ENCODE measurements at regions not wholly inside any gene's neighbourhood (a gene's known extent, or its start where the extent isn't known, plus 50 kb on each side); places are given as distances from the start of the nearest gene placed in this dataset.

- no peak for DNase-seq
These were observed 169.2 kb upstream of the SOX5 start for GRCh38 chr12:24118668-24119067.

DNA sequence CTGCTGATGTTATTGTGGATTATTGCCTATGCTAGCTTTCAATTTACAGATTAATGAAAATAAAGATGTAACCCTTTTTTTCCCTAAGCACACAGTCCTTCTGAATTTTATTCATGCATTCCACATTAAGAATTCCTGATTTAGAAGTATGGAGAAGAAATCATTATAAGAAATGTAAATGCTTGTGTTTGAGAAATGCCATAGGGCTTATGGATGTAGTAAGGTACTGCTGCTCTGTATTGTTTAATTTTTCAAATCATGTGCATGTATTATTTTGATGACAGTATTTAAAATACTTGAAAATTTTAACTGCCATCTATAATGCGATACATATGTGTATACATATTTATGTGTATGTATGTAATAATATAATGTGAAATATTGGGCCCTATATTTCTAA, 167.1 kb upstream of the SOX5 start:
- no peak for DNase-seq

DNA sequence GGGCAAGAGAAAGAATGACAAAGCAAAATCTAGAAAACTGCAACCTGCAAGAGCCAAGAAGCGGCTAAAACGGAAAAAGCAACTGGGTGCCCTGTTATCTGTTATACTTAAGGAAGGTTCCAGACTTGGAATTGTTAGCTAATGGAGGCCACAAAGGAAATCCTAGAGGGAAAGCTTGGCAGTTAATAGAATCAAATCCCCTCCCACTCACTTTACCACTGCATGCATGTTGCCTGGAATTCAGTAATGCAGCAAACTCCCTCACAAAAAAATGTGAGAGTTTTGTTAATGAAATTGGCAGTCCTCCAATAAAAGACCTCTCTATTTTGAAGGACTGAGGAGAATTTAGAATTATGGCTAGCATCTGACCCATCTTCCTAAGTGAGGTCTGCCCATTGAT, 164.2 kb upstream of the SOX5 start:
- DNase-seq: no peak

DNA sequence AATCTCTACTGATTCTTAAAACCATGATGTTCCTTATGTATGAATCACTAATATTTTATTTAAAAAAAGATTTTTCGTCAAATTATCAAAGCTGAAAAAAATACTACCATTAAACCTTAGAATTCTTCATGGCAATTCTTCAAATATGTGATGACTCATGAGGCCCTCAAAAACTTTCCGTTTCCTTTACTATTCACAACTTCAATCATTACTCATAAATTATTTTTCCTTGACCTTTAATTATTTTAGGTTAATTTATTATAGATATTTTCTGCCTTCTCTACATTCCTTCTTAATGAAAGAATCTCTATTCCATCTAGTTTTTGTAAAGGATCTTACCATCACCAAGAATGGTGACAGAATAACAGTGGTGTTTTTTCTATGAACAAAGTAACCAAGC, 162.1 kb upstream of the SOX5 start:
- DNase-seq: no peak

GRCh38 chr12:24111086-24111485, 161.6 kb upstream of the SOX5 start:
- DNase-seq: no peak

DNA sequence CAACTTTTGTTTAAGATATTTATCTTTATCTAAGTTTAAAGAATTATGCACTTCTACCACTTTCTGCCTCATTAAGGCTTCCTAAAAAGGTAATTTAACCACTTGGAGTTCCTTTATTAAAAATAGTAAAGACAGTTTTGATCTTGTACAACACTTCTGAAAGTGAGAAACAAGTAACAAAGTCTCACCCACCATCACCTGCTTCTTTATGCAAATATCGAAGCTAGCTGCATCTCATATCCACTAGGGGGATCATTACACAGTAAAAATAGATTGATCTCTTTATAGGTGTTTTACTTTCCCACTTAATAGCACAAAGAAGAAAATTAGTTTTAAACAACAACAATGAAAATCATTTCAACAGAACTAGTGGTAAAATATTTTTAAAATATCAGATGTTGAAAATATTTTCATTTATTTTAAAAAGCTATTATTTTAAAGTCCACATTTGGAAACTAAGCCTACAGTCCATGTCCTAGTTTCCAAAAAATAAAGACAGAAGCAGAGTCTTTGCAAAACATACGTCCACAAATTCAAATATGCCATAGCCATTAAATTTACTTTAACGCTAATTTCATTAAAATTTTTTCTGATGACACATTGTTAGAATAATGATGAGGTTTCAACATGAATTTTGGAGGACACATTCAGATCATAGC, 160.0 kb upstream of the SOX5 start:
- peak; percentile 47 for DNase-seq

DNA sequence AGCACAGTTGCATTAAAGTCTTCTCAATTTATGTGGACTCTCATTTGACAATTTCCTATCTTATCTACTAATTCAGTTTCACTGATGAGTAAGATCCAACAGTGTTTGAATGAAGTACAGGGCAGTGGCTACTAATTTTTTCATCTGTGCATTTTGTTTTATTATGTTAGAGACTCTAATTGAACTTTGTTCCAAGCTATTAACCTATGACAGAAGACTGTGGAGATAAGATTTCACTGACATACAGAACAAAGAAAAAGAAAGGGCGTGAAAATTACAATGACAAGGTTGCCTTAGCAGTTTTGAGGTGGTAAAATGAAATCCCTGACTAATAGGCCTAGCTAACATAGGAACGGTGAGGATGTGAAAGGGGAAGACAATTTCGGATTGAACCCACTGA, 153.2 kb upstream of the SOX5 start:
- DNase-seq: no peak

DNA sequence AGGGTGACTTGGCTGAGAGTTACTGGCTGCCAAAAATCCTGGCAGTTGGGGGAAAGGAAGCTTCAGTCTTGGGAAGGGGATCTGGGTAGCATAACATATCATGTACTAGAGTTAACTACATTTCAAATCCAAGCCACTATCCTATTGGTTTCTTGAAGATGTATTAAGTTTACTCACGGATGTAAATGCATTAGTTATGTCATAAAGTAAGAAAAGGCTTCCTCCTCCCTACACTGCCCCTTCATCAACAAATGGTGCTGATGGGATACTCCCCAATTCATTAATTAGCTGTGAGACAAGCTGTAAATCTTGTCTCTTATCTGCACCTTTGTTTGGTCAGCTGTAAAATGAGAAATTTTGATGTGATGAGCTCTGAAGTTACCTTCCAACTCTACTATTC, 150.1 kb upstream of the SOX5 start:
- DNase-seq: no peak

DNA sequence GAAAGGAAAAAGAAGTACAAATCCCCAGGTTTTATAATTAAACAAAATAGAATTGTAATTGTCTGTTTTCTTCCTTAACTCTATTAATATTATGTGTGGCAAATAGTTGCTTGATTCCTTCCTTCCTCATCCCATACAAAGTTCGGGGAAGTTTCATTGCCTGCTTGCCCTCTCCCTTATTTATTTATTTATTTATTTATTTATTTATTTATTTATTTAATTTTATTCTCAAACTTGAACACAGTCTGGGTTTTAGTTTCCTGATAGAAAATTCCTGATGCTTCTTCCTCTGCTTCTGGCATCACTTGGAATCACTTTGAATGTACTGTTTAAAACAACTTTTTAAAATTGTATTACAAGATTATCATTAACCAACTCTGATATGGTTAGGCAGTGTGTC, 145.8 kb upstream of the SOX5 start:
- no peak for DNase-seq

DNA sequence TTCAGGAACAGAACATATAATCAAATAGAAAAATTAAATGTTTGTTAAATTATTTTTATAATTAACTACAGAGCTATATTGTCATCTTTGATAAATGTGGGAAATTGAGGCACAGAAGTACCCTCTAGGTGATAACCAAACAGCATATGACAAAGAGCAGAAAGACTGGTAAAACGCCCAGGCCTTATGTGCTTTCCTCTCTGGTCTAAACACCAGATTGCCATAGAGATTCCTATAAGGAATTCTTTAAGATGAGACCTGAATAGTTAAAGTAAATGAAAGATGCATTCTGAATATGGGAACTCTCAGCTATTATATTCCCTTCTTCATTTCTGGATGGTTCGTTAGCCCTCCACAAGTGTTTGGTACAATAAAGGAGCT, 140.0 kb upstream of the SOX5 start:
- no peak for DNase-seq

DNA sequence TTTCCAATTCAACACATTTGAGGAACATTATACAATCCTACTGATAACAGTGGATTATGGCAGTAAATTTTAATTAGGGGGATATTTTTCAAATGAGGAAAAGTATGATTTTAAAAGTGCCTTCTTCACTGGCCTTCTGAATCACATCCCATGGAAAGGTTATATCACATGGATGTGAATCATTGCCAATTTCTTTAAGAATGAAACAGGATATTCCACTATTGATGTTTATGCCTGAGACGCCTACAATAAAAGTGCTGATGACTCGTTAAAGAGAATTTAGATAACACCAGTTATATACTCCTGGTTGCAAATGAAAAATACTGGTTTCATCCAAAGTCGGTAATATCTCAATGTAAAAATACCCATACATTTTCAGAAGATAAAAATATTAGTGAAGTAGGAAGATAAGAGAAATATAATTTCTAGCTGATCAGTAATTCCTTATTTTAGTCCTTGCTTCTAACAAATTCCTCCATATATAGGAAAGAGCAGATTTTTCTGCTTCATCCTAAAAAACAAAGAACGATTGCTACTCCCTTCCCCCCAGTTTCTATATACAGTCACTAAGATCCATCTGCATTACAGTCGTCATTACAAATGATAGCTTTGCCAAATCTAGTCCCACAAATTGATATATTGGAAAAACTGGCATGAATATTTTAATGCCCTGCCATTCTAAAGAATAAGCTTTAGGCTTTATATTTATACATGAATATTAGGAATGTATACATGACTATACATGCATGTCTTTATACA, 139.5 kb upstream of the SOX5 start:
- DNase-seq: no peak

- DNase-seq: no peak
These were observed 137.8 kb upstream of the SOX5 start for GRCh38 chr12:24087294-24087693.

GRCh38 chr12:24084800-24085199, 135.3 kb upstream of the SOX5 start:
- no peak for DNase-seq

GRCh38 chr12:24083838-24084237, 134.4 kb upstream of the SOX5 start:
- DNase-seq: peak; percentile 58

DNA sequence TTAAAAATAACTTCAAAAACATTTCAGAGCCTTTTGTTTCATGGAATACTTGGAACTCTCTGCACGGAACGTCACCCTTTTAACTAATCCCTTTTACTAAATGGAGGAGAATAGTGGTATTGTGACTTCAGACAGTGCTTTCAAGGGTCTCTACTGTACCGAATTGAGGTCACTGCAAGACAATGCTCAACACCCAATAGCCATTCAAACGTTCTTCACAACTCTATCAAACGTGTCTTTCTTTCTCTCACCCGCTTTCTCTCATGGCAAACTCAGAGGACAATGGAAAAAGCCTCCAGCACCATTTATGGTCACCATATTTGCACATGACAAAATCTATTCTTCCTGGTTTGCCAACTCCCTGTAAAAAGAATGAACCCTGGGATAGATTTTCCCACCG, 132.1 kb upstream of the SOX5 start:
- DNase-seq: no peak

- no peak for DNase-seq
These were observed 131.6 kb upstream of the SOX5 start for GRCh38 chr12:24081092-24081529.

DNA sequence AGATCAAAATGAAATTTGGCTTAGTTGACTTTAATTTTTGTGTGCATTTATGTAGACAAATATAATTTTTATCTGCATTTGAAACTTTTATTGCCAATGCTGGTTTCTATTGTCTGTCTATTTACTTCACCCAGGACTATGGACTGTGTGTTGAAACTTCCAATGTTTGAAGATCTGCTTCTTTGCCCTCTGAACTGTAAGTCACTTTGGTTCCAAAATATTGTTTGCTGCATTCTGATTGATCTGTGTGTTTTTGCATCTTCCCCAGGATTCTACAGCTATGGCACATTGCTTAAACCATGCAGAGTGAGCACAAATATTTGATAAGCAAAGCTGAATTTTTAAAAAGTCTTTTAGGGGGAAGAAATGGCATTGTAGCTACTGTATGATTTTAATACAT, 131.0 kb upstream of the SOX5 start:
- DNase-seq: no peak

- no peak for DNase-seq
These were observed 129.6 kb upstream of the SOX5 start for GRCh38 chr12:24079083-24079482.

- peak; percentile 26 for DNase-seq
These were observed 128.9 kb upstream of the SOX5 start for GRCh38 chr12:24078318-24078765.

DNA sequence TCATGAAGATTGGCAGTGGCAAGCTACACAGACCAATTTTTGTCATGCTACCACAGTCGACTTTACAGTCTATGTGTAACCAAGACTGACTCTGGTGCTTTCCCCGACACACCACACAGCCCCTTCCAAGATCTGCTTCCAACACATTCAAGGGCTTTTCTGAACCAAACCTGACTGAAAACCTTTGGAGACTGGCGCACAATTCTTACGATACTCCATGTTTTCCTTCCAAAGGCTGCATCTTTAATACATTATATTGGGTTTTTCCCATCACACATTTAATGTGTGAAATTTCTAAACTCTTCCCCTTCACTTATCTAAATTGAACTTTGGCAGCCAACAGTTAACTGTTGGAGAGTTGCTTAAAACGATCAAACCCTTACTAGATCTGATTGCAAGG, 127.7 kb upstream of the SOX5 start:
- DNase-seq: no peak

- DNase-seq: no peak
These were observed 126.2 kb upstream of the SOX5 start for GRCh38 chr12:24075650-24076049.

- no peak for DNase-seq
These were observed 123.8 kb upstream of the SOX5 start for GRCh38 chr12:24073170-24073810.

- no peak for DNase-seq
These were observed 122.8 kb upstream of the SOX5 start for GRCh38 chr12:24072302-24072701.

DNA sequence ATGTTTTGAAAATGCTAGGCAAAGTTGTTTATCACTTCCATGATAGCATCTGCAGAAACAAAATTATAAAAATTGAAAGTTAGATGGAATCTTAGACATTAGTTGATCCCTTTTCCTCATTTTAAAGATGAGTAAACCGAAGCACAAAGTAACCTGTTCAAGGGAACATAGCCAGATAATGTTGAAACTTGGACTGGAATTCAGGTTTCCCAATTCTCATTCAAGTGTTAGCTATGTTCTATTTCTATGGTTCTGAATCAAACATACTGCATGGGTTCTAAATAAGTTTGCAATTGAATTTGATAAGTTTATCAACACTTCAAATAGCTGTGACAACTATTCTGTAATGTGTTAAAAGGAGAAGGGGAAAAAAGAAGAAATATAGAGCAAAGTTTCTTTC, 122.4 kb upstream of the SOX5 start:
- DNase-seq: no peak

All from OCI-M1 (cell line).